ENCODE measurements at regions not wholly inside any gene's neighbourhood (a gene's known extent, or its start where the extent isn't known, plus 50 kb on each side); places are given as distances from the start of the nearest gene placed in this dataset.

GRCh38 chr1:87191646-87192045 lies 137.0 kb upstream of the LMO4 start:
- no peak overlapping the region for H3K4ac ChIP-seq (ENCODE audit: low read depth, low read length)
- WGBS (ENCODE audit: extremely low coverage, insufficient read length, low lambda C conversion rate): no CpG with 5 or more reads among the region's 2 CpGs
- no peak overlapping the region for H3K27ac ChIP-seq (ENCODE audit: insufficient read length, low read depth, low read length)
- no peaks in the 10 kb centered on the region for H3K23me2 ChIP-seq (ENCODE audit: insufficient read length, low read depth, low read length, poor library complexity, severe bottlenecking)
- H2AFZ ChIP-seq (ENCODE audit: low read length): no peak overlapping the region
- H3K56ac ChIP-seq (ENCODE audit: insufficient read length, low read depth, low read length): no peak overlapping the region
- H4K91ac ChIP-seq (ENCODE audit: insufficient read length, low read depth, low read length): no peak overlapping the region
- no peak for DNase-seq
- no peak overlapping the region for H3K9ac ChIP-seq (ENCODE audit: extremely low read depth, insufficient read length, low read length)
- no peaks in the 10 kb centered on the region for H4K20me1 ChIP-seq (ENCODE audit: control insufficient read depth, insufficient read depth, insufficient read length)
- TF ChIP-seq CTCF (conservative IDR thresholded peaks at IDR 0.05): no peak
- no peak overlapping the region for H2BK15ac ChIP-seq (ENCODE audit: low read depth, low read length)
- Mint-ChIP-seq H3K4me3 (no peak overlapping the region), H3K27me3 (ENCODE audit: low read depth) (no peaks in the 10 kb centered on the region), H3K36me3 (ENCODE audit: insufficient read depth in 1 of 3, low read depth in 3 of 3) (peaks cover 3 to 15% (median 5%) of the 10 kb centered on the region in 3 experiments; a peak in 6 of 7 replicates), H3K9me3 (peaks cover 11% of the 10 kb centered on the region in 2 experiments), H3K4me1 (peaks cover 18 to 22% of the 10 kb centered on the region in 2 experiments), H3K27ac (no peak overlapping the region)
- no peaks in the 10 kb centered on the region; the same call in 1 of the 2 replicates for H3K4me1 ChIP-seq (ENCODE audit: insufficient read depth, low read length)
- no peaks in the 10 kb centered on the region for H3K79me2 ChIP-seq (ENCODE audit: insufficient read depth, low read length)
- H4K5ac ChIP-seq (ENCODE audit: insufficient read length, low read depth, low read length): no peak overlapping the region
- H3K4me2 ChIP-seq (ENCODE audit: insufficient read depth, insufficient read length, low read length): no peak overlapping the region
- no peaks in the 10 kb centered on the region; the same call in 1 of the 2 replicates for H3K27me3 ChIP-seq (ENCODE audit: insufficient read depth, low read length)
- no peak overlapping the region for H2BK20ac ChIP-seq (ENCODE audit: low read depth, low read length, poor library complexity, severe bottlenecking)
- no peak overlapping the region for H3K14ac ChIP-seq (ENCODE audit: insufficient read depth, low read length)
- H4K8ac ChIP-seq (replicated peaks; ENCODE audit: insufficient read length, low read depth, low read length): no peak overlapping the region
- H2BK5ac ChIP-seq (ENCODE audit: insufficient read length, low read length): no peak overlapping the region
- H3T11ph ChIP-seq (ENCODE audit: low read length): no peak overlapping the region
- H3K23ac ChIP-seq (ENCODE audit: insufficient read length, low read depth, low read length): no peak overlapping the region
- H2AK5ac ChIP-seq (ENCODE audit: insufficient read length, low read length): no peak overlapping the region
- H3K79me1 ChIP-seq (ENCODE audit: insufficient read depth, low read depth, low read length, poor library complexity, severe bottlenecking): no peaks in the 10 kb centered on the region
- H2BK12ac ChIP-seq (ENCODE audit: insufficient read length, low read depth, low read length): no peak overlapping the region
- H2BK120ac ChIP-seq (ENCODE audit: low read depth, low read length, poor library complexity, severe bottlenecking): no peak overlapping the region
- no peak overlapping the region for H3K18ac ChIP-seq (ENCODE audit: insufficient read length, low read depth, low read length)
- H3K9me3 ChIP-seq (ENCODE audit: control insufficient read depth, low read depth, low read length): no peaks in the 10 kb centered on the region
